Heart left ventricle (tissue), 16 donors: ENCODE measurements at regions not wholly inside any gene's neighbourhood (a gene's known extent, or its start where the extent isn't known, plus 50 kb on each side); places are given as distances from the start of the nearest gene placed in this dataset.

Experiments
- ATAC-seq, 4 donors: fragments of 200-7000 bp; cut with Tn5 transposase; one replicate each; pipeline ENCODE4 v1.9.1; 2020 to 2022; ENCODE audit warnings: moderate library complexity in 4 of 4, mild to moderate bottlenecking in 3 of 4, moderate number of reproducible peaks in 1 of 4
- DNase-seq, 5 donors: peaks; one replicate each; pipeline ENCODE4 v3.0.0-alpha.2; 2020
- H3K27ac ChIP-seq, 12 donors: fragments of 200-600 bp; sonication (generic) in 4 of 12; one replicate each; pipeline versions ENCODE4 v1.5.0 to v1.8.0; 2016 to 2022; ENCODE audit warnings: mild to moderate bottlenecking in 2 of 12
- H3K27me3 ChIP-seq, 9 donors: fragments of 200-600 bp; sonication (generic) in 2 of 9; one replicate each; pipeline versions ENCODE4 v1.5.1 to v1.8.0; 2016 to 2022; ENCODE audit warnings: mild to moderate bottlenecking in 3 of 9
- H3K36me3 ChIP-seq, 9 donors: fragments of 200-600 bp; sonication (generic) in 2 of 9; one replicate each; pipeline versions ENCODE4 v1.5.0 to v1.8.0; 2018 to 2022; ENCODE audit warnings: mild to moderate bottlenecking in 2 of 9
- H3K4me1 ChIP-seq, 12 donors: fragments of 200-600 bp; sonication (generic) in 4 of 12; one replicate each; pipeline versions ENCODE4 v1.5.0 to v1.8.0; 2016 to 2022; ENCODE audit warnings: mild to moderate bottlenecking in 3 of 12
- H3K4me3 ChIP-seq, 12 donors: fragments of 200-600 bp; sonication (generic) in 4 of 12; one replicate each; pipeline versions ENCODE4 v1.5.0 to v1.8.0; 2017 to 2022; ENCODE audit warnings: mild to moderate bottlenecking in 9 of 12, moderate library complexity in 4 of 12
- H3K9me3 ChIP-seq, 12 donors: fragments of 200-600 bp; sonication (generic) in 4 of 12; one replicate each; pipeline versions ENCODE4 v1.5.0 to v1.8.0; 2016 to 2022; ENCODE audit warnings: mild to moderate bottlenecking in 1 of 12
- CTCF ChIP-seq, 12 donors: fragments of 200-600 bp; sonication (generic) in 4 of 12; IDR thresholded peaks; one replicate each; pipeline versions ENCODE4 v1.5.0 to v1.8.0; 2018 to 2022; ENCODE audit warnings: antibody characterized with exemption in 12 of 12, mild to moderate bottlenecking in 5 of 12
- POLR2A ChIP-seq, 2 donors: fragments of 450-650 bp; IDR thresholded peaks; one replicate each; pipeline ENCODE4 v1.6.1; 2017; ENCODE audit warnings: antibody characterized with exemption in 2 of 2, mild to moderate bottlenecking in 2 of 2, moderate library complexity in 2 of 2
- WGBS, 4 donors: extraction: QIAGEN DNeasy Blood & Tissue Kit in 2 of 4; methylation state at CpG; one replicate each; pipeline versions ENCODE4 v1.1.5 to v1.1.7; 2013 to 2018; 5-methylcytosine and 5-hydroxymethylcytosine counted together
- intact Hi-C, 10 donors: fragments of 100-400 bp; cut with DNase I; formaldehyde crosslinking; loops; one replicate each; pipeline versions ENCODE4 v1.11.1 to v1.14.2; 2022
- donor health status: ischemic (EF 13 %, LVEDD 7.1; RV severe dilation, severe dysfunction).
- donor health status: healthy with polysubstance abuse.
- donor health status: DM: no; HTN: yes; CAD: no.
- donor health status: DM: no; HTN: no; CAD: no.
- donor health status: ischemic (EF 25% LVEDD 6.9; RV normal size, moderate dysfunction).
- donor health status: ischemic (EF 25% LVEDD 5.7; RV mildly dilated, moderate dysfunction).
- donor health status: healthy.
- donor health status: DM: yes; HTN: yes; CAD: no.
- donor health status: ischemic (EF 35%, LVEDD 5.7; RV mildly dilated, moderate dysfunction).
- donor health status: nonischemic (EF 11% LVEDD 7.7; RV severe dilation, severe dysfunction).
- donor health status: DM: yes; HTN: yes; CAD: no.
- donor health status: PGD.
- donor health status: ischemic (EF 29% LVEDD 5.4; RV normal size, mild dysfunction).
- donor health status: nonischemic (EF 23%, LVEDD 6.1; RV moderate dilation, normal function).

- Histone ChIP-seq H3K9me3 (no peaks in the 10 kb centered on the region), H3K4me1 (peaks cover 0 to 17% (median 0%) of the 10 kb centered on the region in 12 donors), H3K36me3 (no peaks in the 10 kb centered on the region), H3K27me3 (peaks cover 0 to 3% (median 0%) of the 10 kb centered on the region in 9 donors), H3K4me3 (no peak overlapping the region), H3K27ac (no peak overlapping the region)
- 88 to 93% (median 90%) methylated on average over 14 of the region's 14 CpGs for WGBS, 4 donors
- intact Hi-C loops = no loop called here
- DNase-seq (no peak), ATAC-seq (no peak)
- no peak for TF ChIP-seq POLR2A (IDR thresholded peaks at IDR 0.05)
- no peak for TF ChIP-seq CTCF (IDR thresholded peaks at IDR 0.05)
Observed at GRCh38 chr2:128689971-128690370, 371.3 kb upstream of the HS6ST1 start.

GRCh38 chr2:128690431-128690830 is 371.8 kb upstream of the HS6ST1 start:
- Histone ChIP-seq H3K4me1 (peaks cover 0 to 16% (median 0%) of the 10 kb centered on the region in 12 donors), H3K36me3 (no peaks in the 10 kb centered on the region), H3K27me3 (peaks cover 0 to 3% (median 0%) of the 10 kb centered on the region in 9 donors), H3K9me3 (no peaks in the 10 kb centered on the region), H3K27ac (no peak overlapping the region), H3K4me3 (no peak overlapping the region)
- no peak for TF ChIP-seq POLR2A (IDR thresholded peaks at IDR 0.05)
- TF ChIP-seq CTCF (IDR thresholded peaks at IDR 0.05) = no peak
- WGBS, 4 donors = 89 to 95% (median 95%) methylated on average over 12 to 14 of the region's 14 CpGs
- intact Hi-C loops = no loop called here
- DNase-seq = no peak
- ATAC-seq = no peak

GRCh38 chr2:128690869-128691268 is 372.2 kb upstream of the HS6ST1 start:
- ATAC-seq = no peak
- 73 to 83% (median 76%) methylated on average over 9 of the region's 9 CpGs for WGBS, 4 donors
- peaks cover 0 to 5% (median 0%) of the 10 kb centered on the region in 9 donors for H3K27me3 ChIP-seq
- no peak for DNase-seq
- H3K36me3 ChIP-seq = no peaks in the 10 kb centered on the region
- H3K4me1 ChIP-seq = peaks cover 0 to 11% (median 0%) of the 10 kb centered on the region in 12 donors
- H3K4me3 ChIP-seq = no peak overlapping the region
- H3K27ac ChIP-seq = no peak overlapping the region
- TF ChIP-seq POLR2A (IDR thresholded peaks at IDR 0.05) = no peak
- TF ChIP-seq CTCF (IDR thresholded peaks at IDR 0.05) = no peak
- intact Hi-C loops = no loop called here
- no peaks in the 10 kb centered on the region for H3K9me3 ChIP-seq

GRCh38 chr2:128691526-128691925 is 372.9 kb upstream of the HS6ST1 start:
- intact Hi-C loops = no loop called here
- H3K9me3 ChIP-seq = no peaks in the 10 kb centered on the region
- TF ChIP-seq POLR2A (IDR thresholded peaks at IDR 0.05) (no peak), CTCF (IDR thresholded peaks at IDR 0.05) (no peak)
- H3K4me1 ChIP-seq = peaks cover 0 to 7% (median 0%) of the 10 kb centered on the region in 12 donors
- H3K27me3 ChIP-seq = peaks cover 0 to 7% (median 0%) of the 10 kb centered on the region in 9 donors
- no peak for ATAC-seq
- H3K36me3 ChIP-seq = no peaks in the 10 kb centered on the region
- H3K4me3 ChIP-seq = no peak overlapping the region
- DNase-seq = no peak
- WGBS, 4 donors = 67 to 74% (median 71%) methylated on average over 6 of the region's 6 CpGs
- no peak overlapping the region for H3K27ac ChIP-seq
